ENCODE measurements at regions not wholly inside any gene's neighbourhood (a gene's known extent, or its start where the extent isn't known, plus 50 kb on each side); places are given as distances from the start of the nearest gene placed in this dataset.
"Not testable (repeated sequence)": the region's sequence is repeated elsewhere in the genome, so short reads cannot be mapped to it uniquely, and the experiment has no call there.

GRCh38 chr21:28167366-28167765 is 825.3 kb downstream of the LTN1 start:
- no peak for DNase-seq (ENCODE audit: low spot score)

DNA sequence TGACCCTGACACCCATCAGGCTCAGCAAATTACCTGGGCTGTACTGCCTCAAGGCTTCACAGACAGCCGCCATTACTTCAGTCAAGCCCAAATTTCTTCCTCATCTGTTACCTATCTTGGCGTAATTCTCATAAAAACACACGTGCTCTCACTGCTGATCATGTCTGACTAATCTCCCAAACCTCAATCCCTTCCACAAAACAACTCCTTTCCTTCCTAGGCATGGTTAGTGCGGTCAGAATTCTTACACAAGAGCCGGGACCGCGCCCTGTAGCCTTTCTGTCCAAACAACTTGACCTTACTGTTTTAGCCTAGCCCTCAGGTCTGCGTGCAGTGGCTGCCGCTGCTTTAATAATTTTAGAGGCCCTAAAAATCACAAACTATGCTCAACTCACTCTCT is 828.2 kb downstream of the LTN1 start:
- not testable (repeated sequence) for DNase-seq (ENCODE audit: low spot score)

GRCh38 chr21:28162052-28162451 is 830.6 kb downstream of the LTN1 start:
- peak; percentile 8 for DNase-seq (ENCODE audit: low spot score)

GRCh38 chr21:28160378-28160777 is 832.3 kb downstream of the LTN1 start:
- peak; percentile 79 for DNase-seq (ENCODE audit: low spot score)

GRCh38 chr21:28159396-28159795 is 833.3 kb downstream of the LTN1 start:
- DNase-seq (ENCODE audit: low spot score), result no peak

GRCh38 chr21:28156590-28156989 is 836.1 kb downstream of the LTN1 start:
- DNase-seq (ENCODE audit: low spot score), result no peak

- DNase-seq (ENCODE audit: low spot score), result no peak
These were observed 838.6 kb downstream of the LTN1 start for GRCh38 chr21:28154121-28154520.

GRCh38 chr21:28152732-28153131 is 839.9 kb downstream of the LTN1 start:
- no peak for DNase-seq (ENCODE audit: low spot score)

- no peak for DNase-seq (ENCODE audit: low spot score)
These were observed 840.9 kb downstream of the LTN1 start for GRCh38 chr21:28151758-28152157.

DNA sequence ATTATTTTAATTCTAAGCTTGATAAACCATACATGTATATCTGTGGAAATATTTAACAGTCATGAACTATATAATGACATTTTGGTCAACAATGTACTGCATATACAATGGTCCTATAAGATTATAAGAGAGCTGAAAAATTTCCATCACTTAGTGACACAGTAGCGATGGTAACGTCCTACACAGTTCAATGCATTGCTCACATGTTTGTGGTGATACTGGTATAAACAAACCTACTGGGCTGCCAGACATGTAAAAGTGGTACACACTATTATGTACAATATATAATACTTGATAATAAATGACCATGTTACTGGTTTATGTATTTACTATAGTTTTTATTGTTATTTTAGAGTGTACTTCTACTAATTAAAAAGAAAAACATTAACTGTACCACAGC is 841.9 kb downstream of the LTN1 start:
- no peak for DNase-seq (ENCODE audit: low spot score)

- peak; percentile 35 for DNase-seq (ENCODE audit: low spot score)
These were observed 844.1 kb downstream of the LTN1 start for GRCh38 chr21:28148400-28149064.

GRCh38 chr21:28144653-28145052 is 848.0 kb downstream of the LTN1 start:
- no peak for DNase-seq (ENCODE audit: low spot score)

DNA sequence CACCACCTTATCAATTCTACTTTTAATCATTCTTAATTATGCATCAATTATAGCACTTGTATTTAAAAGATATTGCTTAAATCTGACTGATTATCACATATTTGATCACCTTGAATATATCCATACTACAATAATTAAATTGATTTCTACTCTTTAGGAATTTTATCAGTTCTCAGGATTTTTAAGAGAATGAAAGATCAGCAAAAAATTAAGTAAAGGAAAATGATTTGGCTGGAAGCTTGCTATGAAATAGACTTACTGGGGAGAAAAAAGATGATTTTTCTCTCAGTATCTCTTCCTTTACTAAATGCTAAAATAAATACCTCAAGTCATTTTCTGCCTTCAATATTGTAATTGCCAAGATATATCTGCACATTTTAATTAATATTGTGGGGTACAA is 848.6 kb downstream of the LTN1 start:
- no peak for DNase-seq (ENCODE audit: low spot score)

GRCh38 chr21:28142697-28143096 is 850.0 kb downstream of the LTN1 start:
- peak; percentile 86 for DNase-seq (ENCODE audit: low spot score)

DNA sequence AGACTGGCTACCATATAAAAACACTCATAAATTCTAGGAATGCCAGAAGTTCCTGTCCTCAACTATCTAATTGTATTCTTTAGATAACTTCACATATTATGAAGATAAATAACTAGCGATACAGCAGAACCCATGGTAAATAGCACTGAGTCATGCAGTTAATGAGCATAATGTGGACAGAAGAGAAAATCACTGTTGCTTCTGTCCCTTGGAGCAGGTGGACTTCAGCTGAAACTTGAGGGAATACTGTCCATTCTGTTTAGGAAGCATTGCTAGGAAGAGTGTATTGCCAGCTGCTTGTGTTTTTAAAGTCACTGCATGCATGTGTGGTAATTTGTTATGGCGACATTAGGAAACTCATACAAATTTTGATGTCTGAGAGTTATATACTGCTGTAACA is 854.4 kb downstream of the LTN1 start:
- DNase-seq (ENCODE audit: low spot score), result no peak

GRCh38 chr21:28136656-28137255 is 855.9 kb downstream of the LTN1 start:
- DNase-seq (ENCODE audit: low spot score), result peak; percentile 8

DNA sequence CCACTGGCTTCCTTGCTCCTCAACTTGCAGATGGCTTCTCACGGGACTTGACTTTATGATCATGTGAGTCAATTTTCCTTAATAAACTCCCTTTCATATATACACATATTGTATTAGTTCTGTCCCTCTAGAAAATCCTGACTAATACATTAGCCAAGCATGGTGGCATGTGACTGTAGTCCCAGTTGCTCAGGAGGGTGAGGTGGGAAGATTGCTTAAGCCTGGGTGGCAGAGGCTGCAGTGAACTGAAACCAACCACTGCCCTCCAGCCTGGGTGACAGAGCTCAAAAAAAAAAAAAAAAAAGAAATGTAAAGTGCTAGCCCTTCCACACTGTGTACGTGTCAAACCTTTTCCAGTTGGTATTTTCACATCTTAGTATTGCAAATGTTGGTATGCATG is 857.0 kb downstream of the LTN1 start:
- peak; percentile 59 for DNase-seq (ENCODE audit: low spot score)

DNA sequence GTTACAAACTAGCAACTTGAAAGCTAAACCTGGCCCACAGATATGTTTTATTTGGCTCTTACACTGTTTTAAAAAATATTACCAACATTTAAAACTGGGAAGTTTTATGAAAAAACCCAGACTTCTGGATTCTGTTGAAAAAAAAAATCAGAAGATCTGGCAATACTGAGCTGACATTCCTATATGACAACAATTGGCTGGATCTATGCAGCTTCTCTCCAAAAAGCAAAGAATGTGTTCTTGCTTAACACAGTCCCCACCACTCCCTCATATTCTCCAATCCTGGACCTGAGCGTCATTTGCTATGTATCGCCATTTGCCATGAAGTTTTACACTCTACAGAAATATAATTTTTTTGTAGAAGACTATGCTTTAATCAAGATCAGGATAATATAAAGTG is 859.6 kb downstream of the LTN1 start:
- no peak for DNase-seq (ENCODE audit: low spot score)

GRCh38 chr21:28132713-28133112 is 860.0 kb downstream of the LTN1 start:
- DNase-seq (ENCODE audit: low spot score), result no peak

DNA sequence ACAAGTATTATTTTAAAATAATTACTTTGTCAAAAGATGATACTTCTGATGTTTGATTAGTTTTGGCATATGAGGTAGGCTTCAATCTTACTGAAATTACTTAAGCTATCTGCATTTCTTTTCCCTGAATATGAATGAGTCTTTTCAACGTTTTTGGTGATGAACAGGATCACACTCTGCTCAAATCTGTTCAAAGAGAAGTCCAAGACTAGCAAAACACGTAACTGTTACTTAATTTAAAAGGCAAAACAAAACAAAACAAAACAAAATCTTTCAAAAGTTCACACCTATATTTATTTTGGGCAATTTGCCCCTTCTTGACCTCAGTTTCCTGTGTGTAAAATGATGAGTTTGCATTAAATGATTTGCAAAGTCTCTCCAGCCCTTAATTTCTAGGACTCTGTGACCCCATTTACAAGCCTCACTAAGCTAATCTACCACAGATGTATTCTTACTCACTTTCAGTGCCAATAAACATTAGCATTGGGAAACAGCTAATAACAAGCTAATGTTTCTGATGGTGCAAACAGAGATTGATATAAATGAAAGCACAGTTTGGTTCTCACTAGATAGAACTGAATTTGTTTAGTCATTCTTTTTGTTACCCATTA is 865.4 kb downstream of the LTN1 start:
- DNase-seq (ENCODE audit: low spot score), result no peak

DNA sequence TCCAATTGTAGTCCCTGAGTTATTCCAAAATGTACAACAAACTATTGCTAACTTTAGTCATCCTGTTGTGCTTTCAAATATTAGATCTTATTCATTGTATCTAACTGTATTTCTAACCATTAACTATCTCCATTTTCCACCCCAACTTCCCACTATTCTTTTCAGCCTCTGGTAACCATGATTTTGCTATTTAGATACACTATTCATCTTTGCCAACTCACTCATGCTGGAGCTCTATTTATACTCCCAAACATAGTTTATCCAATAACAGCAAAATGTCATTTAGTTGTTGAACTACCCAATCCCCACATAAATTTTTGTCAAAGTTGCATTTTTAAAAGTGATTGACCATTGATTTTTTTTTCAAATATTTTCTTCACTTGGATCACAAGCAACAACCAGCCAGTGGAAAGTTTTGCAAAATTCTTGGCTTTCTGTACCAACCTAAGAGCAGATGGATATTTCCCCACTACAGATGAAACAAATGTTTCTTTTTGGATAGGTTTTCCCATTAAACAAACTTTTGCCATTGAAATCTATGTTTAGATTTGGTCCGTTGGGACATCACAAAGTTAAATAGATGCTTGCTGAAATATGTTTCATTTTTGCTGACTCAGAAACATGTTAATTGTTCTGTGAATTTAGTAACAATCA is 866.0 kb downstream of the LTN1 start:
- DNase-seq (ENCODE audit: low spot score), result no peak

DNA sequence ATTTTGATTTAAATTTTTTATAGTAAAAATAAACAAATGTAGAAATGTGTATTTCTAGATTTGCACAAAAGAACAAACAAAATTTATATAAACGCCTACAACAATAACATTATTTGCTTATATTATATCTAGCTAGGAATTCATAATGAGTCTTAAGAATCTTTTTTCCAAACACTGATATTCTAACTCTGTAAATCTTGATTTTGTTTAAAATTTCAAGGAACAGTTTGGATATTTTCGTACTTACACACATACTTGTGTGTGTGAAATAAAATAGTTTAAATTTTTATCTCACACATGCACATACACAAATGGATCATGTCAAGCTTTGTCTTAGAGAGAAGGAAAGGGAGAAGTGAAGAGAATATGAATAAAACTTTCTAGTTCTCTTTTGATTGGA is 868.1 kb downstream of the LTN1 start:
- no peak for DNase-seq (ENCODE audit: low spot score)

DNA sequence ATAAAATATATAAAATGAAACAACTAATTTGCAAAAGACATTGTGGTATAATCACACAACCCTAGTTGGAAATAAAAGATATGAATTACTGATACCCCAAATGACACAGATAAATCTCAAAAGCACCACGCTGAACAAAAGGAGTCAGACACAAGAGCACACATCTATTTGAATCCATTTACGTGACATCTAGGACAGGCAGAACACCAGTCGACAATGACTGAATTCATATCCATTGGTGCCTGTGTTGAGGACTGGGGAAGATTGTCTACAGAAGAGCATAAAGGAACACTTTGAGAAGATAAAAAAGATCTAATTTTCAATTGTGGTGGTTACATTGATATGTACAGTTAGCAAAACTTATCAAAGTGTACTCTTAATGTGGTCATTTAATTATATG is 874.1 kb downstream of the LTN1 start:
- DNase-seq (ENCODE audit: low spot score), result no peak
